IPS-NIHi7 (cell line): ENCODE measurements at regions not wholly inside any gene's neighbourhood (a gene's known extent, or its start where the extent isn't known, plus 50 kb on each side); places are given as distances from the start of the nearest gene placed in this dataset.
A peak's percentile ranks its signal among the peaks of the same experiment; 100 is the strongest.

Experiments
- DNase-seq: peaks from one replicate; pipeline ENCODE4 v3.0.0; 2012; ENCODE audit warnings: mixed read lengths; ENCODE audit errors: extremely low spot score

DNA sequence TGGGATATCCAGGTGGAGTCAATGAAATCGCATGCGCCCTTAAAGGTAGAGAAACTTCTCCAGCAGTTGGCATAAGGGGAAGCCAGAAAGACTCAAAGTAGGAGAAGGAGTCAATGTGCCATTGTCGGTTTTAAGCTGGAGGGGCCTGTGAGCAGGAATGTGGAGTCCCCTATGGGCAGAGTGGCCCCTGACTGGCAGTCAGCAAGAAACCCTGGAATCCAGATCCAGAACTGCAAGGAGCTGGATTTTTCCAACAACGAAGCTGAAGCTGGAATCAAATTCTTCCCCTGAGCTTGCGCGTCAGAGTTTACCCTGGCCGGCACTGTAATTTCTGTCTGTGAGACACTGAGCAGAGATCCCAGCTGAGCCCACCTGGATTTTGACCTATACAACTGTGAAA lies 315.0 kb downstream of the DHX35 start:
- DNase-seq: no peak

- DNase-seq: peak; percentile 27
These were observed 308.9 kb downstream of the DHX35 start for GRCh38 chr20:39270837-39271604.

GRCh38 chr20:39269493-39270217 lies 307.5 kb downstream of the DHX35 start:
- no peak for DNase-seq

- peak; percentile 87 for DNase-seq
These were observed 306.9 kb downstream of the DHX35 start for GRCh38 chr20:39268981-39269461.

DNA sequence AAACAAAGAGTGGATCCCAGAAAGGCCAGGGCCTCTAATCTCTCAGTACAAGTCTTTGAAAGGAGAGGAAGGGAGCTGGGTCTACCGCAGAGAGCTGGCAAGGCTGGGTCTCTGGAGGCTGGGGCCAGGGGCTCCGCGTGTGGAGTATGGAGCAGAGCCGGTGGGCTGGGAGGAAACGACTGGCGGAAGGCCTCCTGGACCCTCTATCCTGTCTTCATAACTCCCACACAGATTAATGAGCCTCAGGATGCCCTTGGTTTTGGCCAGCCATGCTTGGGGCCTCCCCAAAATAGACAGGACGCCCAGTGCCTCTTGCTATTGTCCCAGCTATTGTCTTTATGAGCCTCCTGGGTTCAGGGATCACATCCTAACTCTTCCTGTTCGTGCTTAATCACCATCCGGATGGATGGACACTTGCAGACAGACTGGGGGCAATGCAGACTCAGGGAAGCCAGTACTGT lies 306.4 kb downstream of the DHX35 start:
- DNase-seq: no peak

DNA sequence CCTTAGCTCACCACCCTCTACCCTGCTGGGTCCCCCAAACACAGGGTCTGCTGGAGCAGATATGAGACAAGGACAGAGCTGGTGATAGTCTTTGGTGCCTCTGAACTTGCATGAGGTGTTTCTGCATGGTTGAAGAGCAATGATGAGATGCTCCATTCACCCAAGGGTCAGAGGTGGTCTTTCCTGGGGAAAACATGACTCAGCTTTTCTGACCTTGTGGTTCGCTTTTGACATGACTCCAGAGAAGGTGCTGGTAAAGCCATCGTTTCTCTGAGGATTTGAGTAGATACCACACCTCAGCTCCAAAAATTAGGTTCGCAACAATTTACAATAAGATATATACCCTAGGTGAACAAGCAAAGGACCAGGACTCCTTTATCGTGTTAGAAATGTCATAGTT lies 304.8 kb downstream of the DHX35 start:
- no peak for DNase-seq

DNA sequence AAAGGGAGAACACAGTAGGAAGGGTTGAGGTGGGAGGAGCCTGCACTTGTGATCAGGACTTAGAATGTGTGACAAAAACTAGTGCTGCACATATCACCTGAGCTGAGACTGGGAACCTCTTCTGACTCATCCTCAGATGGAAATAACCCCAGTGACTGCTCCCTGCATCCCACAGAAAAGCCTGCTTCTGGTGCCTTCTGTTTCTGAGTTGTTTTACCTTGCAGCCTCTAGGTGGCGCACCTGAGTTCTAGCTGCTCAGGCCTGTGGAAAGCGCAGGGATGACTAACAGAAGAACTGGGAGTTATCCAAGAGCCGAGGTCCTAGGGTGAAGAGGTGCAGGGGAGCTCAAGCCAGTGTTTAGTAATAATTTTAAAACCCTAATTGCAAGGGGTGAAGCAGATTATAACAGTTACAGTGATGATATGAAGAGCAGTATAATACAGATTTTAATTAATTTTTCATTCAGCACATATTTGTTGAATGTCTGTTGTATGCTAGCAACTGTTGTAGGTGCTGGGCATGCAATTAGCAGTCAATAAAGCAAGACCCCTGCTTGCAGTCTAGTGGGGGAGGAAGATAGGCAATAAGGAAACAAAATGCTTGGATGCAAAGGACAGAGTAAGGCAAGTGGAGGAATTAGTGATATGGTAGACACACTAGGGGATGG lies 302.5 kb downstream of the DHX35 start:
- DNase-seq: peak; percentile 90

- DNase-seq: no peak
These were observed 300.9 kb downstream of the DHX35 start for GRCh38 chr20:39263076-39263475.

DNA sequence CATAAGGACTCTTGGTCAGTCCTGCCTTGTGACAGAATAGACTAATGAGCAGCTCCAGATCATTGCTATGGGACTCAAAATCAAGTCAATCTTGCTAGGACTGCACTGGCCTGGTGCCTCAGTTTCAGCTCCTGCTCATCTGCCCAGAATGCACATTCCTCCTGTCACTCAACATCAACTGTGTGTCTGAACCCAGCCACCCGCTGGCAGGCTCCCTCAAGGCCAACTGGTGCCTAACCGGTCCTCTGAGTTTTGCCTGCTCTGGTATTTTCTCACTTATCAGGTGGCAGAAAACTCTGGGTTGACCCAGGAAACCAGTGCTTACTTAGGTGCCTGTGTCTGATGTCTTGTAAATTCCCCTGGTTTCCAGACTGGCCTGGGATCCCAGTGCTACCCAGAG lies 297.7 kb downstream of the DHX35 start:
- no peak for DNase-seq

DNA sequence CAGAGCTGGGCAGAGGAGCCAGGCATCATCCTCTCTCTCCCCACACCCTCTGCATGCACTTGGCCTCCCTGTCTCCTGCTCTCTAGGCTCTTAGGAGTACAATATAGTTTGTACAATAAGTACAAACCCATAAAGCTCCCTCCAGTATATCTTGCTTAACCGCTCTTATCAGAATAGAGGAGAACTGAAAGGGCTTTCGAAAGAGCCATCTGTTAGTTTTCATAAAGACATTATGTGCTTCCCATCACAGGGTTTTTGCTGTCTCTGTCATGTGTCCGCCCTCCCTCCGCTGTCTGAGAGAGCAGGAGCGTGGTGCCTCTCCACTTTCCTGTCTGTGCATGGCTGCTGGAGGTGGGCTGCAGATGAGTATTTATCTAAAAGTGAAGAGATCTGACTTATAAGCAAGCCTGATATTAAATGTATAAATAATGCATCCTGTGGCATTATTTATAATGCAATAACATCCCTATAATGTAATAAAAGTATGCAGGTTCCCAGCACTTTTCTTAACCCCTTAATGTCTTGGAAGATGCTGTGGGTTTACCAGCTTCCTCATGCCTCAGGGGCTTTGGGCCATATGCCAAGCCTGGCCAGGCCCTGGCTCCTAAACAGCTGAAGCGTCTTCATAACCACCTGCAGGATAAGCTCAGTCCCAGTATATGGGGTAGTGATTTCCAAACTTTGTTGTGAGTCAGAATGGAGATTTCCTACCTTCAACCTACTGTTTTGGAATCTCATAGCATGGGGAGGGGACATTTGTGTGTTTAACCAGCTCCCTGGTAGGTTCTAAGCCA lies 297.1 kb downstream of the DHX35 start:
- DNase-seq: no peak

DNA sequence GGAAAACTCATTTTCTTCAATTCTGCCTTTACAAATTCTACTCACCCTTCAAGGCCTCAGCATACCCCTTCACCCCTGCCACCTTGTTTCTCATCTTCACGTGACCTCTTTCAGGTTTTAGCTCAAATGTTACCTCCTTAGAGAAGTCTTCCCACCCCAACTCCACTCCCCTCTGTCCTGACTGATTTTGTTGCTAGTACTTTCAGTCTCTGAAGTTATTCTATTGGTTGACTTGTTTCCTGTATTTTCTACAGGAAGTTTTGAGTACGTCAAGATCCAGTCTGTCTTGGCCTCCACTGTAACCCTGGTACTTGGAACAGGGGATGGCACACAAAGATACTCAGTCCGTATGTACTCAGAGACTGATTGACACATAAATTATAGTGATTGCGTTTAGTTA lies 296.1 kb downstream of the DHX35 start:
- no peak for DNase-seq

DNA sequence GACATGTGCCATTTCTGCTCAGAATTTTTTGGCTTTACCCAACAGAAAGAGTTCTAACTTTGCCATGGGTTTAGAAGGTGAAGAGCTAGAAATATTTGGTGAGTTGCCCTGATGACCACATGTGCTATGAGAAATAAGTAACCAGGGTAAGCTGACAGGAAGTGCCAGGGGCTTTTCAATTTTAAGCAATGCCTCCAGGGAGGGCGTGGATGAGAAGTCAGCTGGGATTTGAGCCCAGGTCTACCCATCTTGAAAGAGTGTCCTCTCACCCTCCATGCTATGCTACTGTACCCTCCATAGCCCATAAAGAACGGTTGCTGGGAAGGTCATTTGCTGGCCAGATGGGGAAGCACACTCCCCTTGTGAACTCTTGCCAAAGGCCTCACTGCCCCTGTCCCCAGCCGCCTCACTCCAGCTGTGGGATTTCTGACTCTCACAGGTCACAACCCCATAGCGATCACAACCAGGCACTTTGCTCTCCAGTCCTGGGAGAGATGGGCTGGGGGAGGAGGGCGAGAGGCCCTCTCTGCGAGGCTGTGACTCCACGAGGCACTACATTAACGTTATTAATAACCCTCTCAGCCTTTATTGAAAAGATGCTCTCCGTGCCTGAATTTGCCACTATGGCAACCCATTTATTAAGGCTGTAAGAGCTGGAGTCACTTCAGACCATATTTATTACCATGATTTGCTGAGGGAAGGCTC lies 291.1 kb downstream of the DHX35 start:
- DNase-seq: no peak

GRCh38 chr20:39252035-39252434 lies 289.9 kb downstream of the DHX35 start:
- DNase-seq: no peak

DNA sequence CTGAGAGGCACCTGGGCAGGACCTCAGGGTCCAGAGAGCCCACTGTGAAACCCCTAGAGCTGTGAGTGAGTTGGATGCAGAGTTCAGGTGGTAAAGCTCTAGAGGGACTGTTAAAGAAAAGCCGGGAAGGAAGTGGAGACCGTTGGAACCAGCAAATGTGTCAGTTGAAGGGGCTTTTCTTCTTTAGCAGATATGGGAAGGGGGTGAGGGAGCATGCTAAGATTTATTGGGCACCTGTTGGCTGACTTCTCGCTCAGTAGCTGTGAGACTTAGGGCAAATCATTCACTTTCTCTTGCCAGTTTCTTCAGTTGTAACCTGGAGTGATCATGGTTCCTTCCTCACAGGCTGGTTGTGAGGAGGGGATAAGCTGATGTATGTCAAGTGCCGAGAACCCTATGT lies 287.7 kb downstream of the DHX35 start:
- no peak for DNase-seq

- DNase-seq: no peak
These were observed 286.8 kb downstream of the DHX35 start for GRCh38 chr20:39248862-39249485.

DNA sequence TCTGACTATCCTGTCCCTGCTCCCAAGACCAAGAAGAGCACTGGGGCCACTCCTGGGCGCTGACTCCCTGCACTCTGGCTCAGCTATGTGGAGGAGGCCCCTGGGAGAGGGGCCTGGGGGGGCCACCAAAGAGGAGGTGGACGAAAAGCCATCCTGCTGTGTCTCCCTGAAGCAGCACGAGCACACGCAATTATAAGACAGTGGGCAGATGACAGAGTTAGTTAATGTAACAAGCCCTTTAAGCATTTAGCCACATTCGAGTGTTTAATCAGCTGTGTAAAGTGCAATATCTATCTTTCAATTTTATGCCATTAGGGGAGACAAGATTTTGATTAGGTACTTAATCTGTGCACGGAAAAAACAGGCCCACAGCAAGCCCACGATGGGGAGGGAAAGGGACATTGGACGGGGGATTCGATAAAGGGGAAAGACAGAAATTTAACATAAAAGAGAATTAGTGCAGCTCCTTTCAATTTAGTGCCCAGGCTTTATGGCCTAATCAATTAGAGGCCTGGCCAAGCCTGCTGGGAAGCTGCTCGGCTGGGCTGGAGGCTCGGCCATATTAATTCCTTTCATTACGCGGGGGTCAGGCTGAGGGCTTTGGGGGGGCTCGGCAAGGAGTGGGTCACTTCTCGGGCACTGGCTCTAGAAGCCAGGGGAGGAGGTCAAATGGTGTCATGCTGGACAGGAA lies 286.2 kb downstream of the DHX35 start:
- no peak for DNase-seq

GRCh38 chr20:39246436-39246835 lies 284.3 kb downstream of the DHX35 start:
- DNase-seq: no peak

DNA sequence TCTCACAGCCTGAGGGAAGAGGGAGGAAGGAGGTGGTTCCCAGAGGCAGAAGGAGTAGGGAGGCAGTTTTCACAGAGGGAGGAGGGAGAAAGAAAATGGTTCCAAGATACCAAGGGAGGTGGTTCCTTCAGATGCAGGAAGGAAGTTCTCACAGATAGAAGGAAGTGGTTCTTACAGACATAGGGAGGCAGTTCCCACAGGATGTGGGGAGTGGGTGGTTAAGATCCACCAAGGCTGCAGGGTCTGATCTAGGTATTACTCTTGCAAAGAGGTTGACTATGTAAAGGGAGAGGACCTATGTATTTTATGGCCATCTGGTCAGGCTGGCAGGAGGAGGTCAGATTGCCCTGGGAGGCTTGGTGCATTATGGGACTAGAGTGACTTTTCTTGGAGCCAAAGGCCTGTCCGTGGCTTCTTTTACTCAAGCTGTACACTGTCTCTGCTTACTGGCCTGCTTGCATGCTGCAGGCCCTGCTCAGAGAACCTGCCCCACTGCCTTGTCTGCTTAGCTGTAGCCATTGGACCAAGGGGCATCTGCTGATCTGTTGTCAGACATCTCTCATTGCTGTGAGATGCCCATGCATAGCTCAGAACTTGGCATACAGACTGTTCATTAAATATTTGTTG lies 283.7 kb downstream of the DHX35 start:
- DNase-seq: no peak

- DNase-seq: no peak
These were observed 281.8 kb downstream of the DHX35 start for GRCh38 chr20:39243962-39244361.

DNA sequence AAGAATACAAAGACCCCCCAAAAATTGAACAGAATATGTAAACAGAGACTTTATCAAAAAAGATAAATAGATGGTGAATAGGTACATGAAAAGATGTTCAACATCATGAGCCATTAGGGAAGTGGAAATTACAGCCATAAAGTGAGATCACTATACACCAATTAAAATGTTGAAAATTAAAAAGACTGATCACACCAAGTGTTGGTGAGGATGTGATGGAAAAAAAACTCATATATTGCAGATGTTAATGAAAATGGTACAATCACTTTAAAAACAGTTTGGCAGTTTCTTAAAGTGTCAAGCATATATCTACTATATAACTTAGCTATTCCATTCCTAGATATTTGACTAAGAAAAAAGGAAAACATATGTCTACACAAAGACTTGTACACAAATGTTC lies 280.5 kb downstream of the DHX35 start:
- no peak for DNase-seq
